ENCODE measurements at regions not wholly inside any gene's neighbourhood (a gene's known extent, or its start where the extent isn't known, plus 50 kb on each side); places are given as distances from the start of the nearest gene placed in this dataset.

- H4K20me1 ChIP-seq (ENCODE audit: insufficient read depth, low read length) = no peaks in the 10 kb centered on the region
These were observed 504.0 kb upstream of the CDH4 start for GRCh38 chr20:60748086-60748485.

More at GRCh38 chr20:60748086-60748485, 504.0 kb upstream of the CDH4 start:
- Histone ChIP-seq H2AK9ac (replicated peaks; ENCODE audit: low read depth, low read length, poor library complexity) (no peak overlapping the region), H3K9me3 (ENCODE audit: control insufficient read depth, insufficient read depth, low read length) (peaks cover 14% of the 10 kb centered on the region; the same call in 1 of the 2 replicates), H3K18ac (ENCODE audit: low read depth, low read length) (no peak overlapping the region), H4K91ac (ENCODE audit: insufficient read depth, low read depth, low read length) (no peak overlapping the region), H3K27ac (ENCODE audit: insufficient read depth, low read length) (no peak overlapping the region), H3K79me1 (ENCODE audit: low read depth in 1 of 2, low read length in 2 of 2) (no peaks in the 10 kb centered on the region), H4K5ac (ENCODE audit: low read depth, low read length) (no peak overlapping the region), H2BK120ac (ENCODE audit: low read depth, low read length) (no peak overlapping the region), H3K23ac (ENCODE audit: low read depth, low read length) (no peak overlapping the region), H3K14ac (replicated peaks; ENCODE audit: low read depth, low read length) (no peak overlapping the region), H2BK15ac (ENCODE audit: low read depth, low read length) (no peak overlapping the region), H2BK5ac (ENCODE audit: low read depth, low read length, poor library complexity, severe bottlenecking) (no peak overlapping the region), H3K4me3 (ENCODE audit: insufficient read depth, low read depth, low read length) (no peak overlapping the region), H3K4me1 (ENCODE audit: control insufficient read depth, insufficient read depth, low read length) (no peaks in the 10 kb centered on the region), H3K36me3 (ENCODE audit: control insufficient read depth, insufficient read depth, low read length) (no peaks in the 10 kb centered on the region), H3K9me1 (ENCODE audit: insufficient read depth, low read length) (no peaks in the 10 kb centered on the region), H3K9ac (ENCODE audit: low read depth, low read length) (no peak overlapping the region), H3K56ac (ENCODE audit: extremely low read depth, insufficient read depth, low read length) (no peak overlapping the region), H3K4me2 (ENCODE audit: low read depth, low read length) (no peak overlapping the region), H2AFZ (replicated peaks; ENCODE audit: low read length, poor library complexity) (no peak overlapping the region), H2AK5ac (ENCODE audit: low read depth, low read length) (no peak overlapping the region), H2BK20ac (ENCODE audit: low read depth, low read length) (no peak overlapping the region), H4K8ac (ENCODE audit: low read depth in 2 of 2, low read length in 2 of 2) (no peak overlapping the region), H3K27me3 (ENCODE audit: control insufficient read depth, insufficient read depth, low read length) (no peaks in the 10 kb centered on the region), H3K4ac (ENCODE audit: low read depth, low read length) (no peak overlapping the region)
- dilution Hi-C loops (cut with HindIII; ENCODE audit: low sequenced_read_pairs, unreplicated experiment) (no loop called here), in situ Hi-C loops (cut with MboI; ENCODE audit: low sequenced_read_pairs) (no loop called here), intact Hi-C loops (cut with micrococcal nuclease) (no loop called here)
- TF ChIP-seq ELK1 (IDR thresholded peaks at IDR 0.05; ENCODE audit: borderline replicate concordance, low read depth, low read length) (no peak), BHLHE40 (IDR thresholded peaks at IDR 0.05; ENCODE audit: low read depth, low read length) (no peak), FOS (IDR thresholded peaks at IDR 0.05; ENCODE audit: low read depth, low read length) (no peak), NFE2L2 (IDR thresholded peaks at IDR 0.05; ENCODE audit: low read depth, low read length) (no peak), RFX5 (IDR thresholded peaks at IDR 0.05; ENCODE audit: low read depth, low read length) (no peak), CEBPB (IDR thresholded peaks at IDR 0.05; ENCODE audit: low read depth, low read length) (no peak), RCOR1 (IDR thresholded peaks at IDR 0.05; ENCODE audit: insufficient replicate concordance, low read length) (no peak), SMC3 (IDR thresholded peaks at IDR 0.05; ENCODE audit: low read depth, low read length) (no peak), MAFK (IDR thresholded peaks at IDR 0.05; ENCODE audit: low read depth, low read length) (no peak), RAD21 (IDR thresholded peaks at IDR 0.05; ENCODE audit: low read length) (no peak), USF2 (IDR thresholded peaks at IDR 0.05; ENCODE audit: low read depth, low read length) (no peak), POLR2A (IDR thresholded peaks at IDR 0.05; ENCODE audit: low read depth, low read length) (no peak), CHD1 (IDR thresholded peaks at IDR 0.05; ENCODE audit: low read depth, low read length) (no peak), MXI1 (IDR thresholded peaks at IDR 0.05; ENCODE audit: borderline replicate concordance, low read depth, low read length) (no peak), CTCF (conservative IDR thresholded peaks at IDR 0.05; ENCODE audit: low read depth, low read length) (no peak), MAZ (IDR thresholded peaks at IDR 0.05; ENCODE audit: borderline replicate concordance, low read depth, low read length) (no peak)
- no TSS peak for BruUV-seq (replicated peaks)
- ChIA-PET CTCF (no interaction called here), POLR2A (ENCODE audit: unreplicated experiment) (no interaction called here)
- ATAC-seq (ENCODE audit: low read depth) = no peak
- no peak for DNase-seq
- WGBS, 2 experiments (ENCODE audit: extremely low coverage in 2 of 2, insufficient read length in 1 of 2) = 50% methylated on average over 2 of the region's 6 CpGs; no CpG with 5 or more reads in 1 of the 2 experiments
